ENCODE measurements at regions not wholly inside any gene's neighbourhood (a gene's known extent, or its start where the extent isn't known, plus 50 kb on each side); places are given as distances from the start of the nearest gene placed in this dataset.

GRCh38 chr6:51337277-51337676 lies 518.6 kb downstream of the TFAP2B start:
- no peaks in the 10 kb centered on the region for H3K79me2 ChIP-seq (ENCODE audit: control insufficient read depth, insufficient read depth, low read length)
- H3K9ac ChIP-seq (ENCODE audit: insufficient read depth, low read length): no peak overlapping the region
- no peaks in the 10 kb centered on the region for H3K4me1 ChIP-seq (ENCODE audit: control insufficient read depth, extremely low read depth, insufficient read depth, low read length)
- no peak overlapping the region for H3K27ac ChIP-seq (ENCODE audit: insufficient read depth, low read length)
- no peak overlapping the region for H3K4me2 ChIP-seq (ENCODE audit: extremely low read depth, insufficient read depth, low read length)
- no peaks in the 10 kb centered on the region for H3K36me3 ChIP-seq (ENCODE audit: control insufficient read depth, insufficient read depth, low read length)
- no peak overlapping the region for H2AFZ ChIP-seq (ENCODE audit: low read length)
- H3K27me3 ChIP-seq (ENCODE audit: control insufficient read depth, insufficient read depth, low read length): no peaks in the 10 kb centered on the region
- H3K9me3 ChIP-seq (ENCODE audit: control insufficient read depth, insufficient read depth, low read depth, low read length): no peaks in the 10 kb centered on the region
- no peak for DNase-seq (ENCODE audit: low read depth in 2 of 2)
- no peaks in the 10 kb centered on the region for H4K20me1 ChIP-seq (ENCODE audit: control insufficient read depth, extremely low read depth, insufficient read depth, low read length)
- no peak overlapping the region for H3K4me3 ChIP-seq (replicated peaks in 1 of 4; ENCODE audit: control extremely low read depth in 1 of 4, insufficient read depth in 1 of 4, low read depth in 3 of 4, low read length in 4 of 4)
- TF ChIP-seq, protein P1, sequence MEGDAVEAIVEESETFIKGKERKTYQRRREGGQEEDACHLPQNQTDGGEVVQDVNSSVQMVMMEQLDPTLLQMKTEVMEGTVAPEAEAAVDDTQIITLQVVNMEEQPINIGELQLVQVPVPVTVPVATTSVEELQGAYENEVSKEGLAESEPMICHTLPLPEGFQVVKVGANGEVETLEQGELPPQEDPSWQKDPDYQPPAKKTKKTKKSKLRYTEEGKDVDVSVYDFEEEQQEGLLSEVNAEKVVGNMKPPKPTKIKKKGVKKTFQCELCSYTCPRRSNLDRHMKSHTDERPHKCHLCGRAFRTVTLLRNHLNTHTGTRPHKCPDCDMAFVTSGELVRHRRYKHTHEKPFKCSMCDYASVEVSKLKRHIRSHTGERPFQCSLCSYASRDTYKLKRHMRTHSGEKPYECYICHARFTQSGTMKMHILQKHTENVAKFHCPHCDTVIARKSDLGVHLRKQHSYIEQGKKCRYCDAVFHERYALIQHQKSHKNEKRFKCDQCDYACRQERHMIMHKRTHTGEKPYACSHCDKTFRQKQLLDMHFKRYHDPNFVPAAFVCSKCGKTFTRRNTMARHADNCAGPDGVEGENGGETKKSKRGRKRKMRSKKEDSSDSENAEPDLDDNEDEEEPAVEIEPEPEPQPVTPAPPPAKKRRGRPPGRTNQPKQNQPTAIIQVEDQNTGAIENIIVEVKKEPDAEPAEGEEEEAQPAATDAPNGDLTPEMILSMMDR (conservative IDR thresholded peaks at IDR 0.05 in 1 of 2, IDR thresholded peaks at IDR 0.05 in 1 of 2; ENCODE audit: low read depth in 1 of 2, low read length in 2 of 2): no peak
- no peak for TF ChIP-seq EZH2 (IDR thresholded peaks at IDR 0.05; ENCODE audit: low read length, missing control alignments)

GRCh38 chr6:51339108-51339507 lies 520.4 kb downstream of the TFAP2B start:
- no peaks in the 10 kb centered on the region for H3K4me1 ChIP-seq (ENCODE audit: control insufficient read depth, extremely low read depth, insufficient read depth, low read length)
- DNase-seq (ENCODE audit: low read depth in 2 of 2): no peak
- no peaks in the 10 kb centered on the region for H3K9me3 ChIP-seq (ENCODE audit: control insufficient read depth, insufficient read depth, low read depth, low read length)
- H3K4me2 ChIP-seq (ENCODE audit: extremely low read depth, insufficient read depth, low read length): no peak overlapping the region
- no peak overlapping the region for H3K27ac ChIP-seq (ENCODE audit: insufficient read depth, low read length)
- H3K9ac ChIP-seq (ENCODE audit: insufficient read depth, low read length): no peak overlapping the region
- H3K79me2 ChIP-seq (ENCODE audit: control insufficient read depth, insufficient read depth, low read length): no peaks in the 10 kb centered on the region
- TF ChIP-seq, protein P1 (conservative IDR thresholded peaks at IDR 0.05 in 1 of 2, IDR thresholded peaks at IDR 0.05 in 1 of 2; ENCODE audit: low read depth in 1 of 2, low read length in 2 of 2): no peak
- no peak for TF ChIP-seq EZH2 (IDR thresholded peaks at IDR 0.05; ENCODE audit: low read length, missing control alignments)
- H3K4me3 ChIP-seq (replicated peaks in 1 of 4; ENCODE audit: control extremely low read depth in 1 of 4, insufficient read depth in 1 of 4, low read depth in 3 of 4, low read length in 4 of 4): no peak overlapping the region
- no peaks in the 10 kb centered on the region for H3K27me3 ChIP-seq (ENCODE audit: control insufficient read depth, insufficient read depth, low read length)
- H4K20me1 ChIP-seq (ENCODE audit: control insufficient read depth, extremely low read depth, insufficient read depth, low read length): no peaks in the 10 kb centered on the region
- H2AFZ ChIP-seq (ENCODE audit: low read length): no peak overlapping the region
- H3K36me3 ChIP-seq (ENCODE audit: control insufficient read depth, insufficient read depth, low read length): no peaks in the 10 kb centered on the region

- no peak overlapping the region for H3K27ac ChIP-seq (ENCODE audit: insufficient read depth, low read length)
- no peak overlapping the region for H3K4me3 ChIP-seq (replicated peaks in 1 of 4; ENCODE audit: control extremely low read depth in 1 of 4, insufficient read depth in 1 of 4, low read depth in 3 of 4, low read length in 4 of 4)
- H3K4me2 ChIP-seq (ENCODE audit: extremely low read depth, insufficient read depth, low read length): no peak overlapping the region
- H3K36me3 ChIP-seq (ENCODE audit: control insufficient read depth, insufficient read depth, low read length): no peaks in the 10 kb centered on the region
- H3K79me2 ChIP-seq (ENCODE audit: control insufficient read depth, insufficient read depth, low read length): no peaks in the 10 kb centered on the region
- no peaks in the 10 kb centered on the region for H3K4me1 ChIP-seq (ENCODE audit: control insufficient read depth, extremely low read depth, insufficient read depth, low read length)
- no peaks in the 10 kb centered on the region for H4K20me1 ChIP-seq (ENCODE audit: control insufficient read depth, extremely low read depth, insufficient read depth, low read length)
- no peaks in the 10 kb centered on the region for H3K27me3 ChIP-seq (ENCODE audit: control insufficient read depth, insufficient read depth, low read length)
- DNase-seq (ENCODE audit: low read depth in 2 of 2): no peak
- H2AFZ ChIP-seq (ENCODE audit: low read length): no peak overlapping the region
- TF ChIP-seq, protein P1 (conservative IDR thresholded peaks at IDR 0.05 in 1 of 2, IDR thresholded peaks at IDR 0.05 in 1 of 2; ENCODE audit: low read depth in 1 of 2, low read length in 2 of 2): no peak
- TF ChIP-seq EZH2 (IDR thresholded peaks at IDR 0.05; ENCODE audit: low read length, missing control alignments): no peak
- H3K9me3 ChIP-seq (ENCODE audit: control insufficient read depth, insufficient read depth, low read depth, low read length): no peaks in the 10 kb centered on the region
- H3K9ac ChIP-seq (ENCODE audit: insufficient read depth, low read length): no peak overlapping the region
Measured at GRCh38 chr6:51339728-51340127, 521.1 kb downstream of the TFAP2B start.
